HepG2 (cell line): ENCODE measurements at regions not wholly inside any gene's neighbourhood (a gene's known extent, or its start where the extent isn't known, plus 50 kb on each side); places are given as distances from the start of the nearest gene placed in this dataset.

Experiments used
- AHDC1 ChIP-seq: sonication (generic); formaldehyde crosslinking; IDR thresholded peaks from 2 replicates; pipeline ENCODE4 v1.5.1; 2020; ENCODE audit warnings: mild to moderate bottlenecking, missing genetic modification reagents, borderline replicate concordance
- IRF2 ChIP-seq: IDR thresholded peaks from 2 replicates; pipeline ENCODE4 v1.6.1; 2018; ENCODE audit warnings: missing genetic modification reagents, missing compliant biosample characterization
- PHF5A ChIP-seq: IDR thresholded peaks from one replicate; pipeline ENCODE4 v1.6.1; 2018; ENCODE audit warnings: low read depth, missing genetic modification reagents; ENCODE audit not compliant: unreplicated experiment
- RELA ChIP-seq: sonication (generic); formaldehyde crosslinking; IDR thresholded peaks from 2 replicates; pipeline ENCODE4 v1.4.0; 2020; ENCODE audit warnings: missing genetic modification reagents
- SIX1 ChIP-seq: sonication (generic); formaldehyde crosslinking; IDR thresholded peaks from 2 replicates; pipeline ENCODE4 v1.4.0; 2020; ENCODE audit warnings: missing genetic modification reagents, borderline replicate concordance
- SKI ChIP-seq: fragments of 450-650 bp; IDR thresholded peaks from one replicate; pipeline ENCODE4 v1.6.1; 2018; ENCODE audit warnings: mild to moderate bottlenecking; ENCODE audit not compliant: partially characterized antibody
- SUZ12 ChIP-seq: fragments of 150-350 bp; IDR thresholded peaks from 2 replicates; pipeline ENCODE4 v1.6.1; 2014; ENCODE audit warnings: low read depth, low read length
- ZBTB1 ChIP-seq: sonication (generic); formaldehyde crosslinking; IDR thresholded peaks from 2 replicates; pipeline ENCODE4 v1.4.0; 2020; ENCODE audit warnings: missing genetic modification reagents, borderline replicate concordance
- ZBTB21 ChIP-seq: sonication (generic); formaldehyde crosslinking; IDR thresholded peaks from 2 replicates; pipeline ENCODE4 v1.4.0; 2020; ENCODE audit warnings: missing genetic modification reagents
- ZNF740 ChIP-seq: sonication (generic); formaldehyde crosslinking; IDR thresholded peaks from 2 replicates; pipeline ENCODE4 v1.4.0; 2020; ENCODE audit warnings: missing genetic modification reagents
- ZNF850 ChIP-seq: sonication (generic); formaldehyde crosslinking; conservative IDR thresholded peaks from 2 replicates; pipeline ENCODE4 v1.9.0; 2021; ENCODE audit warnings: mild to moderate bottlenecking, missing genetic modification reagents

- TF ChIP-seq AHDC1 (CRISPR knock-in tag) (no peak), ZNF850 (CRISPR knock-in tag) (no peak), SIX1 (CRISPR knock-in tag) (no peak), ZBTB21 (CRISPR knock-in tag) (no peak), ZBTB1 (CRISPR knock-in tag) (no peak), PHF5A (CRISPR knock-in tag) (no peak), SUZ12 (no peak), RELA (CRISPR knock-in tag) (no peak), SKI (no peak), ZNF740 (CRISPR knock-in tag) (no peak), IRF2 (CRISPR knock-in tag) (no peak)
These were observed 467.8 kb upstream of the ARGLU1 start (continued) for GRCh38 chr13:107035778-107036177.
